HG02610 (cell line): ENCODE measurements at regions not wholly inside any gene's neighbourhood (a gene's known extent, or its start where the extent isn't known, plus 50 kb on each side); places are given as distances from the start of the nearest gene placed in this dataset.

Experiments used
- ATAC-seq: cut with Tn5 transposase; IDR thresholded peaks from one replicate; pipeline ENCODE4 v1.9.1; 2021; ENCODE audit warnings: mild to moderate bottlenecking, moderate library complexity; ENCODE audit not compliant: unreplicated experiment

- ATAC-seq: no peak
Observed at GRCh38 chr16:17617021-17617552, 146.3 kb upstream of the XYLT1 start.

- ATAC-seq: no peak
Observed at GRCh38 chr16:17612336-17612735, 141.6 kb upstream of the XYLT1 start.

- no peak for ATAC-seq
Observed at GRCh38 chr16:17607609-17608008, 136.8 kb upstream of the XYLT1 start.

GRCh38 chr16:17607075-17607509 lies 136.3 kb upstream of the XYLT1 start:
- ATAC-seq: no peak

DNA sequence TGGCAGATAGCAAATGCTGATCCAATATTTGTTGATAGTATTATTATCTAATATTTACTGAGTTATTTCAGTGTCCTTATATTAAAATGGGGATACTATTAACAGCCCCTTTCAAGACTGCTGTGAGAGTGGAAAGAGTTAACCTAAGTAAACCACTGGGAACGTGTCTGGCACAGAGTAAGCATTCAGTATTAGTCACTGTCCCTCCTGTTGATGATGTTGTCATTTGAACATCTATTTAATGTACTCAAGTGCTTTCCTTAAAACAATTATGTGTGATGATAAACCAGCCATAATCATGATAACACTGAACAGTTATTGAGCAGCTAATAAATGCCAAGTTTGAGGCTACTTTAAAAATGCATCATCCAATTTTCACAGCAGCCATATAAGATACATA lies 135.7 kb upstream of the XYLT1 start:
- no peak for ATAC-seq

DNA sequence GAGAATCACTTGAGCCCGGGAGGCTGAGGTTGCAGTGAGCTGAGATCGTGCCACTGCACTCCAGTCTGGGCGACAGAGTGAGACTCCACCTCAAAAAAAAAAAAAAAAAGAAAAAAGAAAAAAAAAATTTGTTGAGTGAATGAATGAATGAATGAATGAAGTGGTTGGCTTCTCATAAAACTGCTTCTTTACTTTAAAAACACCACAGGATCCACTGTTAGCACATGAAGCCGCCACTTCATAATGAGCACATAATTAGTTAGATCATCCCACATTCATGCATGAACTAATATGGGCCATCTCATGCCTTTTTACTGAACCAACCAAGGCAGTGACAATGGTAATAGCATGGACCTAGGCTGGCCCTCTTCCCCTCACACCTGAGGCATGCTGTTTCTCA lies 135.0 kb upstream of the XYLT1 start:
- ATAC-seq: no peak

- no peak for ATAC-seq
Observed at GRCh38 chr16:17603626-17604025, 132.9 kb upstream of the XYLT1 start.

- ATAC-seq: no peak
Observed at GRCh38 chr16:17602678-17603077, 131.9 kb upstream of the XYLT1 start.

- ATAC-seq: no peak
Observed at GRCh38 chr16:17598968-17599367, 128.2 kb upstream of the XYLT1 start.

GRCh38 chr16:17591655-17592405 lies 121.1 kb upstream of the XYLT1 start:
- ATAC-seq: no peak

DNA sequence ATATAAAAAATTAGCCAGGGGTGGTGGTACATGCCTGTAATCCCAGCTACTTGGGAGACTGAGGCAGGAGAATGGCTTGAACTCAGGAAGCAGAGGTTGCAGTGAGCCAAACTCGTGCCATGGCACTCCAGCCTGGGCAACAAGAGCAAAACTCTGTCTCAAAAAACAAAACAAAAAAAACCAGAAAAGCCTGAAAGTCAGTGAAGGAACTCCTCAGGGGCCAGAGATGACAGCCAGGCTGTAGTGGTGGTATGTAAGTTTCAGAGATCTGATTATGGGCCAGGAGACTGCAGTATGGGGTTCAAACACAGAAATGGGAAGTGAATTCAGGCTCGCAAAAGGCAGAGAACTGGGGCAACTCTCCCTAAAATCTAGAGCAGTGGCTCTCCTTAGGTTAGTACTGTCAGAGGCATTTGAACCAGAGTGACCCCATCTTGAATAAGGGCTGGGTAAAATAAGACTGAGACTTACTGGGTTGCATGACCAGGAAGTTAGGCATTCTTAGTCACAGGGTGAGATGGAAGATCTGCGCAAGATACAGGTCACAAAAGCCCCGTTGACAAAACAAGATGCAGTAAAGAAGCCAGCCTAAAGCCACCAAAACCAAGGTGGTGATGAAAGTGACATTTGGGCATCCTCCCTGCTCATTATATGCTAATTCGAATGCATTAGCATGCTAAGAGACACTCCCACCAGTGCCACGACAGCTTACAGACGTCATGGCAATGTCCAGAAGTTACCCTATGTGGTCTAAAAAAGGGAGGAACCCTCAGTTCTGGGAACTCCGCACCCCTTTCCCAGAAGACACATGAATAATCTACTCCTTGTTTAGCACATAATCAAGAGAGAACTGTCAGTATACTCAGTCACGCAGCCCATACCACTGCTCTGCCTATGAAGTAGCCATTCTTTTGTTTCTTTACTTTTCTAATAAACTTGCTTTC lies 120.2 kb upstream of the XYLT1 start:
- no peak for ATAC-seq

- no peak for ATAC-seq
Observed at GRCh38 chr16:17589898-17590297, 119.1 kb upstream of the XYLT1 start.

DNA sequence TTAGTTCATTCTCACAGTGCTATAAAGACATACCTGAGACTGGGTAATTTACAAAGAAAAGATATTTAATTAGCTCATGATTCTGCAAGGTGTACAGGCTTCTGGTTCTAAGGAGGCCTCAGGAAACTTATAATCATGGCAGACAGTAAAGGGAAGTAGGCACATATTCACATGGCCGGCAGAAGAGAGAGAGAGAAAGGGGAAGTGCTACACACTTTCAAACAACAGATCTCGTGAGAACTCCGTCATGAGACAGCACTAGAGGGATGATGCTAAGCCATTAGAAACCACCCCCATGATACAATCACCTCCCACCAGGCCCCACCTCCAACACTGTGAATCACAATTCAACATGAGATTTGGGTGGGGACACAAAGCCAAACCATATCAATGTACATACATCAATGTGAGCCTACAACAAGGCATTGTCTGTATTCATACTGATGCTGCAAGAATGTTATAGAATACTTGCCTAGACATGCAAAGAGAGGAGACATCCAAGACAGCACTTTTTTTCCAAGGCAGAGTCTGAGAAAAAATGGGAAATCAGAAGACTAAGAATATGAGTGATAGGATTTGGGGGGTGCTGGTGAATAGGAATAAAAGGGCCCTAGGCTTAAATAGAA lies 114.8 kb upstream of the XYLT1 start:
- no peak for ATAC-seq

- ATAC-seq: no peak
Observed at GRCh38 chr16:17578981-17579874, 108.5 kb upstream of the XYLT1 start.

- no peak for ATAC-seq
Observed at GRCh38 chr16:17574256-17574655, 103.5 kb upstream of the XYLT1 start.

DNA sequence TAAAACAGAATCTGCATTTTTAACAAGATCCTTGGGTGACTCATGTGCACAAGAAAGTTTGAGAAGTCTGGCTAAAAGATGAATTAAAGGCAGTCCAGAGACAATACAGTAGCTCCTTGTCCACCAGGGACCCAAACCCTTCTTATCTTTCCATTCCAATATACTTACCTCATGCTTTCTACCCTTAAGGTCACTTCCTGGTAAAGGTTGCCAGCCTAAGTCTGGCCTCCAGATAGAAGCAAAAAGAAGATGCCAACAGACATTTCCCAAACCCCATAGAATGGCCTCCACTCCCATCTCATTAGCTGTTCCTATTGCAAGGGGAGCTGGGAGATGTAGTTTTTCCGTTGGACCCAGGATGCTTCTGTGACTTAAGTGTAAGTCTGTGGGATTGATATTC lies 101.4 kb upstream of the XYLT1 start:
- no peak for ATAC-seq

GRCh38 chr16:17571499-17572093 lies 100.8 kb upstream of the XYLT1 start:
- no peak for ATAC-seq

GRCh38 chr16:17568239-17568638 lies 97.5 kb upstream of the XYLT1 start:
- ATAC-seq: no peak

DNA sequence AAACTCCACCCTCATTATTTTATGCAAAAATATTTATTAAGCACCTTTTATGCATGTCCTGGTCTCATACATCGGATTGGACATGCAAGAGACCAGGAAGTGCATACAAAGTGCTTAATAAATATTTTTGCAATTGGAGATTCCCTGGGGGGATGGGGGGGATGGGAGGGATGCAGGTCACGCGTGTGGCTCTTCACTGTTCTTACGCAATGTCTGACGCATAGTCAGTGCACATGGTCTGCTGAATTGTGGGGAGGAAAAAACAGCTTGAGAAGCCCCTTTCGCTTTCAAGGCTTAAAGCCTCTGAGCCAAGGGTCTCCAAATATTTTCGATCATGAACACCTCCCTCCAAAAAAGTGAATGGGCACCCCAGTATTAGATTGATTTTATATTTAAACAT lies 96.7 kb upstream of the XYLT1 start:
- ATAC-seq: no peak
